ENCODE measurements at regions not wholly inside any gene's neighbourhood (a gene's known extent, or its start where the extent isn't known, plus 50 kb on each side); places are given as distances from the start of the nearest gene placed in this dataset.

- no peak for DNase-seq (ENCODE audit: low read depth, low spot score)
These were observed 212.3 kb upstream of the FOXN3 start for GRCh38 chr14:89629383-89629782.

- no peak for DNase-seq (ENCODE audit: low read depth, low spot score)
These were observed 211.5 kb upstream of the FOXN3 start for GRCh38 chr14:89628521-89628920.

GRCh38 chr14:89626233-89626806, 209.3 kb upstream of the FOXN3 start:
- no peak for DNase-seq (ENCODE audit: low read depth, low spot score)

GRCh38 chr14:89625731-89626232, 208.7 kb upstream of the FOXN3 start:
- DNase-seq (ENCODE audit: low read depth, low spot score): no peak

- no peak for DNase-seq (ENCODE audit: low read depth, low spot score)
These were observed 208.2 kb upstream of the FOXN3 start for GRCh38 chr14:89625244-89625713.

- DNase-seq (ENCODE audit: low read depth, low spot score): no peak
These were observed 207.6 kb upstream of the FOXN3 start for GRCh38 chr14:89624500-89625156.

- DNase-seq (ENCODE audit: low read depth, low spot score): no peak
These were observed 205.0 kb upstream of the FOXN3 start for GRCh38 chr14:89621791-89622638.

GRCh38 chr14:89621009-89621421, 204.0 kb upstream of the FOXN3 start:
- peak; percentile 38 for DNase-seq (ENCODE audit: low read depth, low spot score)

- no peak for DNase-seq (ENCODE audit: low read depth, low spot score)
These were observed 203.4 kb upstream of the FOXN3 start for GRCh38 chr14:89620436-89620835.

- no peak for DNase-seq (ENCODE audit: low read depth, low spot score)
These were observed 202.6 kb upstream of the FOXN3 start for GRCh38 chr14:89619596-89619995.

- DNase-seq (ENCODE audit: low read depth, low spot score): no peak
These were observed 201.9 kb upstream of the FOXN3 start for GRCh38 chr14:89618811-89619551.

- no peak for DNase-seq (ENCODE audit: low read depth, low spot score)
These were observed 201.3 kb upstream of the FOXN3 start for GRCh38 chr14:89618330-89618708.

- DNase-seq (ENCODE audit: low read depth, low spot score): no peak
These were observed 200.7 kb upstream of the FOXN3 start for GRCh38 chr14:89617481-89618329.

- no peak for DNase-seq (ENCODE audit: low read depth, low spot score)
These were observed 199.9 kb upstream of the FOXN3 start for GRCh38 chr14:89616852-89617341.

GRCh38 chr14:89616425-89616824, 199.4 kb upstream of the FOXN3 start:
- DNase-seq (ENCODE audit: low read depth, low spot score): no peak

- DNase-seq (ENCODE audit: low read depth, low spot score): no peak
These were observed 198.4 kb upstream of the FOXN3 start for GRCh38 chr14:89615421-89615820.

GRCh38 chr14:89614009-89614691, 197.1 kb upstream of the FOXN3 start:
- no peak for DNase-seq (ENCODE audit: low read depth, low spot score)

- no peak for DNase-seq (ENCODE audit: low read depth, low spot score)
These were observed 196.4 kb upstream of the FOXN3 start for GRCh38 chr14:89613260-89614008.

GRCh38 chr14:89609500-89610100, 192.6 kb upstream of the FOXN3 start:
- no peak for DNase-seq (ENCODE audit: low read depth, low spot score)

All from activated CD4-positive, CD25-positive, alpha-beta regulatory T cell treated with anti-CD3 and anti-CD28 coated beads, Interleukin-2, amount 50 U/mL, for 16 hours (primary cell).